OCI-LY1 (cell line): ENCODE measurements at regions not wholly inside any gene's neighbourhood (a gene's known extent, or its start where the extent isn't known, plus 50 kb on each side); places are given as distances from the start of the nearest gene placed in this dataset.

ENCODE experiments used
- H2AFZ ChIP-seq: fragments of 200-600 bp; sonication (generic), shearing (Covaris generic); 2 replicates; pipeline ENCODE4 v1.6.0; 2014; ENCODE audit warnings: antibody characterized with exemption, mild to moderate bottlenecking, low read length
- H3F3A ChIP-seq: fragments of 200-600 bp; sonication (generic), shearing (Covaris generic); 2 replicates; pipeline ENCODE4 v1.6.0; 2014; ENCODE audit warnings: mild to moderate bottlenecking, antibody characterized with exemption, low read length, moderate library complexity; ENCODE audit not compliant: insufficient read depth
- H3K27ac ChIP-seq: fragments of 200-600 bp; sonication (generic); 2 replicates; pipeline ENCODE4 v1.5.1; 2014; ENCODE audit warnings: low read length, mixed run types, mild to moderate bottlenecking, low read depth; ENCODE audit not compliant: poor library complexity, severe bottlenecking
- H3K27me3 ChIP-seq: fragments of 200-600 bp; sonication (generic); 2 replicates; pipeline ENCODE4 v1.6.0; 2014; ENCODE audit warnings: antibody characterized with exemption, mild to moderate bottlenecking, low read length, moderate library complexity; ENCODE audit not compliant: insufficient read depth
- H3K36me3 ChIP-seq: fragments of 200-600 bp; sonication (generic); 2 replicates; pipeline ENCODE4 v1.6.1; 2014; ENCODE audit warnings: mild to moderate bottlenecking, antibody characterized with exemption, low read length, moderate library complexity, mixed read lengths; ENCODE audit not compliant: insufficient read depth
- H3K4me1 ChIP-seq: fragments of 200-600 bp; sonication (generic); 2 replicates; pipeline ENCODE4 v1.5.1; 2014; ENCODE audit warnings: mild to moderate bottlenecking, low read length, moderate library complexity; ENCODE audit not compliant: insufficient read depth, severe bottlenecking
- H3K4me2 ChIP-seq: fragments of 200-600 bp; sonication (generic), shearing (Covaris generic); 2 replicates; pipeline ENCODE4 v1.6.1; 2014; ENCODE audit warnings: low read length
- H3K4me3 ChIP-seq: fragments of 200-600 bp; sonication (generic); 2 replicates; pipeline ENCODE4 v1.5.1; 2014; ENCODE audit warnings: low read length, low read depth, mild to moderate bottlenecking, mixed read lengths; ENCODE audit not compliant: poor library complexity, severe bottlenecking
- H3K79me2 ChIP-seq: fragments of 200-600 bp; shearing (Covaris generic); 2 replicates; pipeline ENCODE4 v1.6.1; 2016; ENCODE audit warnings: mixed run types, low read length, mixed read lengths; ENCODE audit not compliant: insufficient read depth
- H3K9ac ChIP-seq: fragments of 200-600 bp; sonication (generic), shearing (Covaris generic); 2 replicates; pipeline ENCODE4 v1.6.1; 2014; ENCODE audit warnings: mild to moderate bottlenecking, low read length, mixed read lengths
- H3K9me2 ChIP-seq: fragments of 200-600 bp; sonication (generic), shearing (Covaris generic); 2 replicates; pipeline ENCODE4 v1.6.1; 2014; ENCODE audit warnings: low read depth, mild to moderate bottlenecking, low read length, mixed read lengths
- H3K9me3 ChIP-seq: fragments of 200-600 bp; shearing (Covaris generic); 2 replicates; pipeline ENCODE4 v1.6.1; 2014; ENCODE audit warnings: low read length, mixed read lengths
- H4K20me1 ChIP-seq: fragments of 200-600 bp; sonication (generic), shearing (Covaris generic); 2 replicates; pipeline ENCODE4 v1.6.0; 2016; ENCODE audit warnings: mild to moderate bottlenecking, low read length; ENCODE audit not compliant: insufficient read depth
- CTCF ChIP-seq: fragments of 200-600 bp; sonication (generic), shearing (Covaris generic); IDR thresholded peaks from 2 replicates; pipeline ENCODE4 v1.5.1; 2017; ENCODE audit warnings: mild to moderate bottlenecking, antibody characterized with exemption, low read length, moderate library complexity, mixed read lengths
- EZH2 ChIP-seq: fragments of 200-600 bp; sonication (generic), shearing (Covaris generic); IDR thresholded peaks from 2 replicates; pipeline ENCODE4 v1.8.0; 2017; ENCODE audit warnings: borderline replicate concordance, mixed run types, mild to moderate bottlenecking, antibody characterized with exemption, low read length, moderate library complexity, mixed read lengths

GRCh38 chr13:46983881-46984280 lies 87.0 kb upstream of the HTR2A start:
- H3K27ac ChIP-seq: no peak overlapping the region
- no peak for TF ChIP-seq EZH2
- no peak for TF ChIP-seq CTCF
- peak overlapping the region; percentile 13; the same call in 1 of the 2 replicates for H3K4me2 ChIP-seq
- peaks cover 18% of the 10 kb centered on the region for H3K4me1 ChIP-seq
- H3K9me2 ChIP-seq: no peaks in the 10 kb centered on the region
- H3K27me3 ChIP-seq: no peaks in the 10 kb centered on the region
- H3K4me3 ChIP-seq: no peak overlapping the region
- H2AFZ ChIP-seq: no peak overlapping the region
- no peak overlapping the region for H3K9ac ChIP-seq
- H3K79me2 ChIP-seq: no peaks in the 10 kb centered on the region
- H4K20me1 ChIP-seq: no peaks in the 10 kb centered on the region
- H3K36me3 ChIP-seq: no peaks in the 10 kb centered on the region
- no peaks in the 10 kb centered on the region for H3K9me3 ChIP-seq
- H3F3A ChIP-seq: no peaks in the 10 kb centered on the region

- no peaks in the 10 kb centered on the region for H4K20me1 ChIP-seq
- H3K9ac ChIP-seq: no peak overlapping the region
- H3K36me3 ChIP-seq: no peaks in the 10 kb centered on the region
- H3K4me2 ChIP-seq: peak overlapping the region; percentile 13; the same call in 1 of the 2 replicates
- H3K4me3 ChIP-seq: no peak overlapping the region
- no peaks in the 10 kb centered on the region for H3K9me2 ChIP-seq
- H3F3A ChIP-seq: no peaks in the 10 kb centered on the region
- peaks cover 18% of the 10 kb centered on the region for H3K4me1 ChIP-seq
- H3K79me2 ChIP-seq: no peaks in the 10 kb centered on the region
- TF ChIP-seq EZH2 (no peak), CTCF (no peak)
- no peaks in the 10 kb centered on the region for H3K9me3 ChIP-seq
- H2AFZ ChIP-seq: no peak overlapping the region
- H3K27me3 ChIP-seq: no peaks in the 10 kb centered on the region
- H3K27ac ChIP-seq: no peak overlapping the region
Measured at GRCh38 chr13:46982856-46983582, 86.2 kb upstream of the HTR2A start.

GRCh38 chr13:46975173-46975572 lies 78.3 kb upstream of the HTR2A start:
- TF ChIP-seq CTCF (no peak), EZH2 (no peak)
- no peaks in the 10 kb centered on the region for H3K79me2 ChIP-seq
- H3K27me3 ChIP-seq: no peaks in the 10 kb centered on the region
- no peak overlapping the region for H2AFZ ChIP-seq
- H4K20me1 ChIP-seq: no peaks in the 10 kb centered on the region
- H3K4me2 ChIP-seq: no peak overlapping the region
- no peak overlapping the region for H3K27ac ChIP-seq
- peaks cover 8% of the 10 kb centered on the region for H3K9me3 ChIP-seq
- no peaks in the 10 kb centered on the region for H3K4me1 ChIP-seq
- no peaks in the 10 kb centered on the region for H3F3A ChIP-seq
- no peak overlapping the region for H3K4me3 ChIP-seq
- H3K9me2 ChIP-seq: no peaks in the 10 kb centered on the region
- H3K36me3 ChIP-seq: no peaks in the 10 kb centered on the region
- no peak overlapping the region for H3K9ac ChIP-seq
